ENCODE measurements at regions not wholly inside any gene's neighbourhood (a gene's known extent, or its start where the extent isn't known, plus 50 kb on each side); places are given as distances from the start of the nearest gene placed in this dataset.

GRCh38 chr3:103818800-103819199 is 1384.0 kb downstream of the ZPLD1 start:
- TF ChIP-seq, protein P1, sequence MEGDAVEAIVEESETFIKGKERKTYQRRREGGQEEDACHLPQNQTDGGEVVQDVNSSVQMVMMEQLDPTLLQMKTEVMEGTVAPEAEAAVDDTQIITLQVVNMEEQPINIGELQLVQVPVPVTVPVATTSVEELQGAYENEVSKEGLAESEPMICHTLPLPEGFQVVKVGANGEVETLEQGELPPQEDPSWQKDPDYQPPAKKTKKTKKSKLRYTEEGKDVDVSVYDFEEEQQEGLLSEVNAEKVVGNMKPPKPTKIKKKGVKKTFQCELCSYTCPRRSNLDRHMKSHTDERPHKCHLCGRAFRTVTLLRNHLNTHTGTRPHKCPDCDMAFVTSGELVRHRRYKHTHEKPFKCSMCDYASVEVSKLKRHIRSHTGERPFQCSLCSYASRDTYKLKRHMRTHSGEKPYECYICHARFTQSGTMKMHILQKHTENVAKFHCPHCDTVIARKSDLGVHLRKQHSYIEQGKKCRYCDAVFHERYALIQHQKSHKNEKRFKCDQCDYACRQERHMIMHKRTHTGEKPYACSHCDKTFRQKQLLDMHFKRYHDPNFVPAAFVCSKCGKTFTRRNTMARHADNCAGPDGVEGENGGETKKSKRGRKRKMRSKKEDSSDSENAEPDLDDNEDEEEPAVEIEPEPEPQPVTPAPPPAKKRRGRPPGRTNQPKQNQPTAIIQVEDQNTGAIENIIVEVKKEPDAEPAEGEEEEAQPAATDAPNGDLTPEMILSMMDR (IDR thresholded peaks at IDR 0.05; ENCODE audit: insufficient read depth, low read length): no peak
- TF ChIP-seq SPI1 (IDR thresholded peaks at IDR 0.05; ENCODE audit: borderline replicate concordance, low read depth): no peak
- TF ChIP-seq, protein P2, sequence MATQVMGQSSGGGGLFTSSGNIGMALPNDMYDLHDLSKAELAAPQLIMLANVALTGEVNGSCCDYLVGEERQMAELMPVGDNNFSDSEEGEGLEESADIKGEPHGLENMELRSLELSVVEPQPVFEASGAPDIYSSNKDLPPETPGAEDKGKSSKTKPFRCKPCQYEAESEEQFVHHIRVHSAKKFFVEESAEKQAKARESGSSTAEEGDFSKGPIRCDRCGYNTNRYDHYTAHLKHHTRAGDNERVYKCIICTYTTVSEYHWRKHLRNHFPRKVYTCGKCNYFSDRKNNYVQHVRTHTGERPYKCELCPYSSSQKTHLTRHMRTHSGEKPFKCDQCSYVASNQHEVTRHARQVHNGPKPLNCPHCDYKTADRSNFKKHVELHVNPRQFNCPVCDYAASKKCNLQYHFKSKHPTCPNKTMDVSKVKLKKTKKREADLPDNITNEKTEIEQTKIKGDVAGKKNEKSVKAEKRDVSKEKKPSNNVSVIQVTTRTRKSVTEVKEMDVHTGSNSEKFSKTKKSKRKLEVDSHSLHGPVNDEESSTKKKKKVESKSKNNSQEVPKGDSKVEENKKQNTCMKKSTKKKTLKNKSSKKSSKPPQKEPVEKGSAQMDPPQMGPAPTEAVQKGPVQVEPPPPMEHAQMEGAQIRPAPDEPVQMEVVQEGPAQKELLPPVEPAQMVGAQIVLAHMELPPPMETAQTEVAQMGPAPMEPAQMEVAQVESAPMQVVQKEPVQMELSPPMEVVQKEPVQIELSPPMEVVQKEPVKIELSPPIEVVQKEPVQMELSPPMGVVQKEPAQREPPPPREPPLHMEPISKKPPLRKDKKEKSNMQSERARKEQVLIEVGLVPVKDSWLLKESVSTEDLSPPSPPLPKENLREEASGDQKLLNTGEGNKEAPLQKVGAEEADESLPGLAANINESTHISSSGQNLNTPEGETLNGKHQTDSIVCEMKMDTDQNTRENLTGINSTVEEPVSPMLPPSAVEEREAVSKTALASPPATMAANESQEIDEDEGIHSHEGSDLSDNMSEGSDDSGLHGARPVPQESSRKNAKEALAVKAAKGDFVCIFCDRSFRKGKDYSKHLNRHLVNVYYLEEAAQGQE (IDR thresholded peaks at IDR 0.05; ENCODE audit: insufficient replicate concordance, low read depth): no peak
- no peak for TF ChIP-seq POLR2AphosphoS5 (IDR thresholded peaks at IDR 0.05; ENCODE audit: low read depth)

Data from HL-60 (cell line).